ENCODE measurements at regions not wholly inside any gene's neighbourhood (a gene's known extent, or its start where the extent isn't known, plus 50 kb on each side); places are given as distances from the start of the nearest gene placed in this dataset.

DNA sequence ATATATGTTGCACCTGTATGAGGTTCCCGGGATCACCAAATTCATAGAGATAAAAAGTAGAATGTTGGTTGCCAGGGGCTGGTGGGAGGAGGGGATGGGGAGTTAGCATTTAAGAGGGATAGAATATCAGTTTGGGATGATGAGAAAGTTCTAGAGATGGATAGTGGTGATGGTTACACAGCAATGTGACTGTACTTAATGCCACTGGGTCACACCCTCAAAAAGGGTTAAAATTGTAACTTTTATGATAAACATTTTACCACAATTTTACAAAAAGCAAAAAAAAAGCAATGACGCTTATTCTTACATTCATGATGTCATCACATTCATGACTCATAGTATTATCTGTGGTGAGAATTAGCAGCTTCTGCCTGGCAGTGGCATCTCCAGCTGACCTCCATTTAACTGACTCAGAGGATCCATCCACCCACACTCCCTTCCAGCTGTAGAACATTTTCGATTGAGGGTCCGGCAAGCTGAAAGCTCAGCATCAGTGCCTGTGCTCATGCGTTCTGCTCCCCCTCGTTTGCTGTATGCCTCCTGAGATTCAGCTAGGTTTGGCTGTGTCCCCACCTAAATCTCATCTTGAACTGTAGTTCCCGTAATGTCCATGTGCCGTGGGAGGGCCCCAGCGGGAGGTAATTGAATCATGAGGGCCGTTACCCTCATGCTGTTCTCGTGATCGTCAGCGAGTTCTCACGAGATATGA, 64.8 kb upstream of the TMEM260 start:
- no peak for TF ChIP-seq NR3C1 (CRISPR knock-in tag; conservative IDR thresholded peaks at IDR 0.05; ENCODE audit: low read depth)
- no peak for TF ChIP-seq ZNF232 (CRISPR knock-in tag; IDR thresholded peaks at IDR 0.05)
- TF ChIP-seq, protein P1, sequence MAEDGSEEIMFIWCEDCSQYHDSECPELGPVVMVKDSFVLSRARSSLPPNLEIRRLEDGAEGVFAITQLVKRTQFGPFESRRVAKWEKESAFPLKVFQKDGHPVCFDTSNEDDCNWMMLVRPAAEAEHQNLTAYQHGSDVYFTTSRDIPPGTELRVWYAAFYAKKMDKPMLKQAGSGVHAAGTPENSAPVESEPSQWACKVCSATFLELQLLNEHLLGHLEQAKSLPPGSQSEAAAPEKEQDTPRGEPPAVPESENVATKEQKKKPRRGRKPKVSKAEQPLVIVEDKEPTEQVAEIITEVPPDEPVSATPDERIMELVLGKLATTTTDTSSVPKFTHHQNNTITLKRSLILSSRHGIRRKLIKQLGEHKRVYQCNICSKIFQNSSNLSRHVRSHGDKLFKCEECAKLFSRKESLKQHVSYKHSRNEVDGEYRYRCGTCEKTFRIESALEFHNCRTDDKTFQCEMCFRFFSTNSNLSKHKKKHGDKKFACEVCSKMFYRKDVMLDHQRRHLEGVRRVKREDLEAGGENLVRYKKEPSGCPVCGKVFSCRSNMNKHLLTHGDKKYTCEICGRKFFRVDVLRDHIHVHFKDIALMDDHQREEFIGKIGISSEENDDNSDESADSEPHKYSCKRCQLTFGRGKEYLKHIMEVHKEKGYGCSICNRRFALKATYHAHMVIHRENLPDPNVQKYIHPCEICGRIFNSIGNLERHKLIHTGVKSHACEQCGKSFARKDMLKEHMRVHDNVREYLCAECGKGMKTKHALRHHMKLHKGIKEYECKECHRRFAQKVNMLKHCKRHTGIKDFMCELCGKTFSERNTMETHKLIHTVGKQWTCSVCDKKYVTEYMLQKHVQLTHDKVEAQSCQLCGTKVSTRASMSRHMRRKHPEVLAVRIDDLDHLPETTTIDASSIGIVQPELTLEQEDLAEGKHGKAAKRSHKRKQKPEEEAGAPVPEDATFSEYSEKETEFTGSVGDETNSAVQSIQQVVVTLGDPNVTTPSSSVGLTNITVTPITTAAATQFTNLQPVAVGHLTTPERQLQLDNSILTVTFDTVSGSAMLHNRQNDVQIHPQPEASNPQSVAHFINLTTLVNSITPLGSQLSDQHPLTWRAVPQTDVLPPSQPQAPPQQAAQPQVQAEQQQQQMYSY (CRISPR knock-in tag; IDR thresholded peaks at IDR 0.05) = no peak
- TF ChIP-seq NR1H2 (CRISPR knock-in tag; IDR thresholded peaks at IDR 0.05) = no peak
- TF ChIP-seq MXD4 (CRISPR knock-in tag; IDR thresholded peaks at IDR 0.05; ENCODE audit: borderline replicate concordance) = no peak
- TF ChIP-seq, protein P2, sequence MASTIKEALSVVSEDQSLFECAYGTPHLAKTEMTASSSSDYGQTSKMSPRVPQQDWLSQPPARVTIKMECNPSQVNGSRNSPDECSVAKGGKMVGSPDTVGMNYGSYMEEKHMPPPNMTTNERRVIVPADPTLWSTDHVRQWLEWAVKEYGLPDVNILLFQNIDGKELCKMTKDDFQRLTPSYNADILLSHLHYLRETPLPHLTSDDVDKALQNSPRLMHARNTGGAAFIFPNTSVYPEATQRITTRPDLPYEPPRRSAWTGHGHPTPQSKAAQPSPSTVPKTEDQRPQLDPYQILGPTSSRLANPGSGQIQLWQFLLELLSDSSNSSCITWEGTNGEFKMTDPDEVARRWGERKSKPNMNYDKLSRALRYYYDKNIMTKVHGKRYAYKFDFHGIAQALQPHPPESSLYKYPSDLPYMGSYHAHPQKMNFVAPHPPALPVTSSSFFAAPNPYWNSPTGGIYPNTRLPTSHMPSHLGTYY (CRISPR knock-in tag; IDR thresholded peaks at IDR 0.05) = no peak
- TF ChIP-seq, protein P3, sequence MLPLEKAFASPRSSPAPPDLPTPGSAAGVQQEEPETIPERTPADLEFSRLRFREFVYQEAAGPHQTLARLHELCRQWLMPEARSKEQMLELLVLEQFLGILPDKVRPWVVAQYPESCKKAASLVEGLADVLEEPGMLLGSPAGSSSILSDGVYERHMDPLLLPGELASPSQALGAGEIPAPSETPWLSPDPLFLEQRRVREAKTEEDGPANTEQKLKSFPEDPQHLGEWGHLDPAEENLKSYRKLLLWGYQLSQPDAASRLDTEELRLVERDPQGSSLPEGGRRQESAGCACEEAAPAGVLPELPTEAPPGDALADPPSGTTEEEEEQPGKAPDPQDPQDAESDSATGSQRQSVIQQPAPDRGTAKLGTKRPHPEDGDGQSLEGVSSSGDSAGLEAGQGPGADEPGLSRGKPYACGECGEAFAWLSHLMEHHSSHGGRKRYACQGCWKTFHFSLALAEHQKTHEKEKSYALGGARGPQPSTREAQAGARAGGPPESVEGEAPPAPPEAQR (CRISPR knock-in tag; IDR thresholded peaks at IDR 0.05) = no peak
- no peak for TF ChIP-seq ZNF396 (CRISPR knock-in tag; IDR thresholded peaks at IDR 0.05; ENCODE audit: borderline replicate concordance)
- TF ChIP-seq, protein P4, sequence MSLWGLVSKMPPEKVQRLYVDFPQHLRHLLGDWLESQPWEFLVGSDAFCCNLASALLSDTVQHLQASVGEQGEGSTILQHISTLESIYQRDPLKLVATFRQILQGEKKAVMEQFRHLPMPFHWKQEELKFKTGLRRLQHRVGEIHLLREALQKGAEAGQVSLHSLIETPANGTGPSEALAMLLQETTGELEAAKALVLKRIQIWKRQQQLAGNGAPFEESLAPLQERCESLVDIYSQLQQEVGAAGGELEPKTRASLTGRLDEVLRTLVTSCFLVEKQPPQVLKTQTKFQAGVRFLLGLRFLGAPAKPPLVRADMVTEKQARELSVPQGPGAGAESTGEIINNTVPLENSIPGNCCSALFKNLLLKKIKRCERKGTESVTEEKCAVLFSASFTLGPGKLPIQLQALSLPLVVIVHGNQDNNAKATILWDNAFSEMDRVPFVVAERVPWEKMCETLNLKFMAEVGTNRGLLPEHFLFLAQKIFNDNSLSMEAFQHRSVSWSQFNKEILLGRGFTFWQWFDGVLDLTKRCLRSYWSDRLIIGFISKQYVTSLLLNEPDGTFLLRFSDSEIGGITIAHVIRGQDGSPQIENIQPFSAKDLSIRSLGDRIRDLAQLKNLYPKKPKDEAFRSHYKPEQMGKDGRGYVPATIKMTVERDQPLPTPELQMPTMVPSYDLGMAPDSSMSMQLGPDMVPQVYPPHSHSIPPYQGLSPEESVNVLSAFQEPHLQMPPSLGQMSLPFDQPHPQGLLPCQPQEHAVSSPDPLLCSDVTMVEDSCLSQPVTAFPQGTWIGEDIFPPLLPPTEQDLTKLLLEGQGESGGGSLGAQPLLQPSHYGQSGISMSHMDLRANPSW (CRISPR knock-in tag; conservative IDR thresholded peaks at IDR 0.05; ENCODE audit: low read depth) = no peak
- TF ChIP-seq SP1 (CRISPR knock-in tag; conservative IDR thresholded peaks at IDR 0.05) = no peak
- TF ChIP-seq, protein P5, sequence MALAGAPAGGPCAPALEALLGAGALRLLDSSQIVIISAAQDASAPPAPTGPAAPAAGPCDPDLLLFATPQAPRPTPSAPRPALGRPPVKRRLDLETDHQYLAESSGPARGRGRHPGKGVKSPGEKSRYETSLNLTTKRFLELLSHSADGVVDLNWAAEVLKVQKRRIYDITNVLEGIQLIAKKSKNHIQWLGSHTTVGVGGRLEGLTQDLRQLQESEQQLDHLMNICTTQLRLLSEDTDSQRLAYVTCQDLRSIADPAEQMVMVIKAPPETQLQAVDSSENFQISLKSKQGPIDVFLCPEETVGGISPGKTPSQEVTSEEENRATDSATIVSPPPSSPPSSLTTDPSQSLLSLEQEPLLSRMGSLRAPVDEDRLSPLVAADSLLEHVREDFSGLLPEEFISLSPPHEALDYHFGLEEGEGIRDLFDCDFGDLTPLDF (CRISPR knock-in tag; IDR thresholded peaks at IDR 0.05) = no peak
- no peak for TF ChIP-seq IRF2 (CRISPR knock-in tag; IDR thresholded peaks at IDR 0.05; ENCODE audit: borderline replicate concordance, low read depth)
- no peak for TF ChIP-seq NR2C2 (CRISPR knock-in tag; IDR thresholded peaks at IDR 0.05)
- TF ChIP-seq, protein P6, sequence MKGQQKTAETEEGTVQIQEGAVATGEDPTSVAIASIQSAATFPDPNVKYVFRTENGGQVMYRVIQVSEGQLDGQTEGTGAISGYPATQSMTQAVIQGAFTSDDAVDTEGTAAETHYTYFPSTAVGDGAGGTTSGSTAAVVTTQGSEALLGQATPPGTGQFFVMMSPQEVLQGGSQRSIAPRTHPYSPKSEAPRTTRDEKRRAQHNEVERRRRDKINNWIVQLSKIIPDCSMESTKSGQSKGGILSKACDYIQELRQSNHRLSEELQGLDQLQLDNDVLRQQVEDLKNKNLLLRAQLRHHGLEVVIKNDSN (CRISPR knock-in tag; IDR thresholded peaks at IDR 0.05) = no peak
- TF ChIP-seq JUN (CRISPR knock-in tag; IDR thresholded peaks at IDR 0.05) = no peak
- TF ChIP-seq, protein P7, sequence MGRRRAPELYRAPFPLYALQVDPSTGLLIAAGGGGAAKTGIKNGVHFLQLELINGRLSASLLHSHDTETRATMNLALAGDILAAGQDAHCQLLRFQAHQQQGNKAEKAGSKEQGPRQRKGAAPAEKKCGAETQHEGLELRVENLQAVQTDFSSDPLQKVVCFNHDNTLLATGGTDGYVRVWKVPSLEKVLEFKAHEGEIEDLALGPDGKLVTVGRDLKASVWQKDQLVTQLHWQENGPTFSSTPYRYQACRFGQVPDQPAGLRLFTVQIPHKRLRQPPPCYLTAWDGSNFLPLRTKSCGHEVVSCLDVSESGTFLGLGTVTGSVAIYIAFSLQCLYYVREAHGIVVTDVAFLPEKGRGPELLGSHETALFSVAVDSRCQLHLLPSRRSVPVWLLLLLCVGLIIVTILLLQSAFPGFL (CRISPR knock-in tag; IDR thresholded peaks at IDR 0.05; ENCODE audit: borderline replicate concordance) = no peak
- no peak for TF ChIP-seq NFATC4 (CRISPR knock-in tag; IDR thresholded peaks at IDR 0.05)
- ATAC-seq (no peak), DNase-seq (ENCODE audit: low spot score) (peak; percentile 16)
- no peak overlapping the region for H3K4me3 Mint-ChIP-seq
- H3K4me1 Mint-ChIP-seq = peaks cover 10% of the 10 kb centered on the region
- no peaks in the 10 kb centered on the region for H3K36me3 Mint-ChIP-seq
- ChIA-PET POLR2A (no interaction called here), CTCF (interaction anchor here (1.2 to 1.7 kb wide), 3 partner anchors 10 to 38 kb away, joined by 4 to 5 read pairs (median 4); no protein-coding TSS in a partner anchor)
- no peaks in the 10 kb centered on the region for H3K9me3 Mint-ChIP-seq
- no peak overlapping the region for H3K27ac Mint-ChIP-seq
- H3K27me3 Mint-ChIP-seq (ENCODE audit: low read depth) = peaks cover 5% of the 10 kb centered on the region; the same call in 1 of the 2 replicates

All from WTC11 (cell line).